HS-5 (cell line): ENCODE measurements at regions not wholly inside any gene's neighbourhood (a gene's known extent, or its start where the extent isn't known, plus 50 kb on each side); places are given as distances from the start of the nearest gene placed in this dataset.

Experiments
- DNase-seq: peaks from one replicate; pipeline ENCODE4 v3.0.0-alpha.2; 2012; ENCODE audit warnings: low read depth

DNA sequence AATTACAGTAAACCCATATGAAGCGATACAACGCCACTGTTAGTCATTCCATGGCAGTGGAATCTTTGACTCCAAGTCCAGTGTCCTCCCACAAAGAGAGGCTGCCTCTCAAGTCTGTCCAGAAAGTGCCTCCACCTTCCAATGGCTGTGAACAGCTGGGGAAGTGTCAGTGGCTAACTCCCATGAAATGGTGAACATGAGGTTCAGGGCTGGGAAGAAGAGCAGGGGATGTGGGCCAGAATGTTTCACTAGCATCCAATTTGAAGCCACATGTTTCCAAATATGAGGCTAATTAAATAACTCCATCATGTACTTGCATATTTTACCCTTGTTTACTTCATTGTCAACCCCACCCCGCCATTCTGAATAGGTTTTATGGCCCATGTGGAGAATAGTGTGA lies 53.1 kb upstream of the CHST15 start:
- DNase-seq = no peak

DNA sequence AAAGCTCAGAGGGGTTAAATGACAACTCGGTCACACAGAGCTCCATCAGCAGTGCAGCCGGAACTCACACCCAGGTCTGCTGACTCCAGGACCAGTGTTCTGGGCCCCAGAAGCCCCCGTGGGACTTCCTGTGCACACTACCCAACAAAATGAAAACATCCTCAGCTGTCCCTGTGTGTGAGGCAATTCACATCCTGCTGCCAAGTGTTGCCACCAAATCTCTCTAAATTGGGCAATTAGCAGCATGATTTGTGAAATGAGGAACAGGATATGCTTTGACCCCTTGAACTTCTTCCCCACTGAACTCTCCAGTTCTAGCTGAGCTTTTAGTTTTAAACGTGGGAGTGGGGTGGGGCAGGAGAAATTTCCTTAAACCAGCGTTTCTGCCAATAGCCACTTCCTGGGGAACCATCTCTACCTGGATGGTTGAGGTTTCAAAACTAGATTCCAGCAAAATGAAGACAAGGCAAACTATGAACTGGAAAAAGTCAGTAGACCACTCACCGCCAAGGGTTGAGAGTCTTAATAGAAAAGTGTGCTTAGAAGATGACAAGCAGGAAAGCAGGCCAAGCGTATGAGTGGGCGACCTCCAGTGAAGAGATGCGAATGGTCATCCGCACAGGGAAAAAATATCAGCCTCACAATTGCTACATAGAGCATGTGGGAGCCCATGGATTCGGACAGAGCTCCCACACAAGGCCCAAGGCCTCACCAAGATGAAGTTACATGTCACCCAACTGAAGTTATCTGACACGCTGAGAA lies 51.9 kb upstream of the CHST15 start:
- no peak for DNase-seq

DNA sequence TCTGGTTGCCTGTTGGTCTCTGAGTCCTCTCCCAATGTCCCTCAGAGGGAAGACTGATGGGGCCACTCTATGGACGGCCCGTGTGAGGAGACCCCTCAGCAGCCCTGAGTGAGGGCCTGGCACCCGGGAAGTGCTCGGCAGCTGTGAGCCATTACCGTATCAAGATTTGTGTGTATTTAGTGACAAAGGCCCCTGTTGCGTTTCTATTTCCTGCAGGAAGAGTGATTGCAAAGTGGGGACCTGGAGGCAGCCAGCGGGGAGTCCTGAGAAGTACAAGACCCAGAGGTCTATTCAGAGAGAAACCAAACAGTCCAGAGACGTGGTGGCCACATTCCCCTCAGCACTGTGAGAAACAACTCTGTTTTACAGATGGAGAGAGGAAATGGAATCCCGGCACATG lies 51.1 kb upstream of the CHST15 start:
- DNase-seq = no peak

DNA sequence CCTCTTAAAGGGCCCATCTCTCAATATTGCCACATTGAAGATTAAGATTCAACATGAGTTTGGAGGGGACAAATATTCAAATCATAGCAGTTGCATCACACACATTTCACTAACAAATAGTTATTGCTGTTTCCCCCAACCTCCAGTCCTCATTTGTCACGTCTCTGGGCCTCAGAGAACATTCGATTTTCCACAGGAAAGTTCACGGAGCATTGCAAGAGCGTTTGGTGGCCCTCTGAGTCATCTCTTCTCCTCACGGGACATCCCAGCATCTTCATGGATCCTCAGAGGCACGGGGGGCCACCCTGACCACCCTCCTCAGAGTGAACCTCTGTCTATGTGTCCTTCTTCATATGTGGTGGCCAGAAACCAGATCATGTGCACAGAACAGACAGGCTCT lies 50.3 kb upstream of the CHST15 start:
- no peak for DNase-seq
